ENCODE measurements at regions not wholly inside any gene's neighbourhood (a gene's known extent, or its start where the extent isn't known, plus 50 kb on each side); places are given as distances from the start of the nearest gene placed in this dataset.

DNA sequence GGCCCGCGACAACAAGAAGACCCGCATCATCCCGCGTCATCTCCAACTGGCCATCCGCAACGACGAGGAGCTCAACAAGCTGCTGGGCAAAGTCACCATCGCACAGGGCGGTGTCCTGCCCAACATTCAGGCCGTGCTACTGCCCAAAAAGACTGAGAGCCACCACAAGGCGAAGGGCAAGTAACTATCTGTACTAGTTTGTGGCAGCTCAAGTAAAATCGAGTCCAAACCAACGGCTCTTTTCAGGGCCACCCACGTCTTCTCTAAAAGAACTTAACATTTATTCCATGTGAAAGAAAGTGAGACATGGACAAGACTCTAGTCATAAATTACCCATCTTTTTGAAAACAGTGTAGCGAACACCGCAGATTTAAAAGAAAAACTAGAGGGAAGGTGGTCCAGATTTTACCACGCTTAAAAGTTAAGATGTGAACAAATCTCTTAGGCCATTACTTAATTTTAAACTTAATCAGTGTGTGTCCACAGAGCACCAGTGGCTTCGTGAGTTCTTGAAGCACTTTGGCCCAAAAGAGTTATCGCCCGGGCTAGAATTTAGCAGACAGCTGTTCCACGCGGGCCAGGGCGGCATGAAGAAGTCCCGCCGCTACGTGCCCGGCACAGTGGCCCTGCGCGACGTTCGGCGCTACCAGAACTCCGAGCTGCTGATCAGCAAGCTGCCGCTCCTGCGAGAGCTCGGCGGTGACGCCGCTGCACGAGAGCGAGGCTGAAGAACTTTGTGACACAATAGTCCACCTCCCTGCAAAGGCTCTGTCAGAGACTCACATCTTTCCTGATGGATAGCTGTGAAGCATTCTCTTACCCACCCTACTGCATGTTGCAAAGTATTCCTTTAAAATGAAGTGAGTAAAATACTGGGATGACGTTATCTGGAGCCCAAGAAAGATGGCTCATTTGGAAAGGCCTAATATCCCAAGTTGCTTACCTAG is 113.9 kb upstream of the PRSS16 start:
- Histone ChIP-seq H3K9me3 (no peaks in the 10 kb centered on the region), H3K27me3 (no peaks in the 10 kb centered on the region), H3K36me3 (no peaks in the 10 kb centered on the region), H3K27ac (peak overlapping the region in 2 of 3 donors; percentile 16 to 90), H3K4me3 (replicated peaks in 1 of 3) (peak overlapping the region in 2 of 3 donors; percentile 9 to 44), H3K4me1 (peaks cover 11 to 14% of the 10 kb centered on the region in 2 donors)
- DNase-seq: peak; percentile 54 to 68
- peak in 1 of 2 donors; percentile 15 for TF ChIP-seq POLR2A (IDR thresholded peaks at IDR 0.05)
- TF ChIP-seq, protein P1, sequence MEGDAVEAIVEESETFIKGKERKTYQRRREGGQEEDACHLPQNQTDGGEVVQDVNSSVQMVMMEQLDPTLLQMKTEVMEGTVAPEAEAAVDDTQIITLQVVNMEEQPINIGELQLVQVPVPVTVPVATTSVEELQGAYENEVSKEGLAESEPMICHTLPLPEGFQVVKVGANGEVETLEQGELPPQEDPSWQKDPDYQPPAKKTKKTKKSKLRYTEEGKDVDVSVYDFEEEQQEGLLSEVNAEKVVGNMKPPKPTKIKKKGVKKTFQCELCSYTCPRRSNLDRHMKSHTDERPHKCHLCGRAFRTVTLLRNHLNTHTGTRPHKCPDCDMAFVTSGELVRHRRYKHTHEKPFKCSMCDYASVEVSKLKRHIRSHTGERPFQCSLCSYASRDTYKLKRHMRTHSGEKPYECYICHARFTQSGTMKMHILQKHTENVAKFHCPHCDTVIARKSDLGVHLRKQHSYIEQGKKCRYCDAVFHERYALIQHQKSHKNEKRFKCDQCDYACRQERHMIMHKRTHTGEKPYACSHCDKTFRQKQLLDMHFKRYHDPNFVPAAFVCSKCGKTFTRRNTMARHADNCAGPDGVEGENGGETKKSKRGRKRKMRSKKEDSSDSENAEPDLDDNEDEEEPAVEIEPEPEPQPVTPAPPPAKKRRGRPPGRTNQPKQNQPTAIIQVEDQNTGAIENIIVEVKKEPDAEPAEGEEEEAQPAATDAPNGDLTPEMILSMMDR (IDR thresholded peaks at IDR 0.05): no peak
- 4 to 6% methylated on average over 35 to 40 of the region's 43 CpGs for WGBS, 2 donors
- intact Hi-C loops (cut with DNase I): no loop called here

DNA sequence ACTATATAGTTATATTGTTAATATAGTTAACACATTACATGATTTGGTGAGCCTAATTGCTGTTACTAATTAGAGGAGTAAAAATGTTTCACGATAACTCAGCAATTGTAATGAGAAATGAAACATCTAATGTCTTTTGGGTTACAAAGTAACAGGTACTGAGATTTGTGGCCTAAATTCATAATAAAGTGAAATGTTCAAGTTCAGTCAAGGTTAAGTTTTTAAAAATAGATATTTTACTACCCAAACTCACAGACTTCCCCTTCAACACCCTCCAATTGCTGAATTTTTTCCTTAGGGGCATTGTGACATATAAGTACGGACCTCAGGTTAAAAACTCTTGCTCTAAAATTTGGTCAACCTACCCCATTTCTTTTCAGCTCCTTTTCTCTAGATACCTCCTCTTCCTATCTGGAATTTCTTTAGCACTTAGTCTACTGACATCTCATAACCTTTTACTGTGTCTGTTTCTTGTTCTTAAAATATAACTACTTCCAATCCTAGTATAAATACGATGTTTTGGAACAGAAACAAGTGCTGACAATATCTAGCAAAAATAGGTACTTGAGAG is 112.3 kb upstream of the PRSS16 start:
- no peak for TF ChIP-seq POLR2A (IDR thresholded peaks at IDR 0.05)
- TF ChIP-seq, protein P1 (IDR thresholded peaks at IDR 0.05): no peak
- no peak for DNase-seq
- intact Hi-C loops (cut with DNase I): no loop called here
- Histone ChIP-seq H3K9me3 (no peaks in the 10 kb centered on the region), H3K4me1 (peaks cover 11 to 18% of the 10 kb centered on the region in 2 donors), H3K36me3 (no peaks in the 10 kb centered on the region), H3K4me3 (replicated peaks in 1 of 3) (no peak overlapping the region), H3K27ac (no peak overlapping the region), H3K27me3 (no peaks in the 10 kb centered on the region)
- WGBS, 2 donors: 93 to 94% methylated on average over 3 of the region's 3 CpGs

DNA sequence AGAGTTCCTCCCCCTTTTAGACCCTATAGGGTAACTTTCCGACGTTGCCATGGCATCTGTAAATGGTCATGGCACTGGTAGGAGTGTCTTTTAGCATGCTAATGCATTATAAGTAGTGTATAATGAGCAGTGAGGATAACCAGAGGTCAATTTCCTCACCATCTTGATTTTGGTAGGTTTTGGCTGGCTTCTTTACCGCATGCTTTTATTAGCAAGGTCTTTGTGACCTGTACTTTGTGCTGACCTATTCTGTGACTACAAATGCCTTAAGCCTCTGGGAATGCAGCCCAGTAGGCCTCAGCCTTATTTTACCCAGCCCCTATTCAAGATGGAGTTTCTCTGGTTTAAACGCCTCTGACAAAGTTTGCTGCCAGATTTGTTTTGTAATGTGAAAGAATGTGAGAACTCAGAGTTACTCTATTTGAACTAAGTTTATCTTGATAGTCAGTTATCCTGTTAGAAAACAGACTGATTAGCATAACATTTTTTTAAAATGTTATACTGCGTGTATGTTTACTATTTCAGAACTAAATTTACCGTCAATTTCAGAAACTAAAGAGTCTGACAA is 111.3 kb upstream of the PRSS16 start:
- Histone ChIP-seq H3K4me1 (peaks cover 11 to 18% of the 10 kb centered on the region in 2 donors), H3K27me3 (no peaks in the 10 kb centered on the region), H3K27ac (no peak overlapping the region), H3K4me3 (replicated peaks in 1 of 3) (no peak overlapping the region), H3K9me3 (no peaks in the 10 kb centered on the region), H3K36me3 (no peaks in the 10 kb centered on the region)
- no peak for DNase-seq
- WGBS, 2 donors: 90 to 94% methylated on average over 6 of the region's 6 CpGs
- intact Hi-C loops (cut with DNase I): no loop called here
- TF ChIP-seq, protein P1 (IDR thresholded peaks at IDR 0.05): no peak
- no peak for TF ChIP-seq POLR2A (IDR thresholded peaks at IDR 0.05)

GRCh38 chr6:27136978-27137814 is 110.3 kb upstream of the PRSS16 start:
- no peak for DNase-seq
- H3K4me1 ChIP-seq: peaks cover 6 to 15% of the 10 kb centered on the region in 2 donors
- no peaks in the 10 kb centered on the region for H3K36me3 ChIP-seq
- no peak overlapping the region for H3K27ac ChIP-seq
- no peak for TF ChIP-seq POLR2A (IDR thresholded peaks at IDR 0.05)
- TF ChIP-seq, protein P1 (IDR thresholded peaks at IDR 0.05): no peak
- H3K27me3 ChIP-seq: no peaks in the 10 kb centered on the region
- H3K9me3 ChIP-seq: no peaks in the 10 kb centered on the region
- intact Hi-C loops (cut with DNase I): no loop called here
- WGBS, 2 donors: 88 to 90% methylated on average over 5 of the region's 5 CpGs
- no peak overlapping the region for H3K4me3 ChIP-seq (replicated peaks in 1 of 3)

All from thyroid gland (tissue), 4 donors.